ENCODE measurements at regions not wholly inside any gene's neighbourhood (a gene's known extent, or its start where the extent isn't known, plus 50 kb on each side); places are given as distances from the start of the nearest gene placed in this dataset.

DNA sequence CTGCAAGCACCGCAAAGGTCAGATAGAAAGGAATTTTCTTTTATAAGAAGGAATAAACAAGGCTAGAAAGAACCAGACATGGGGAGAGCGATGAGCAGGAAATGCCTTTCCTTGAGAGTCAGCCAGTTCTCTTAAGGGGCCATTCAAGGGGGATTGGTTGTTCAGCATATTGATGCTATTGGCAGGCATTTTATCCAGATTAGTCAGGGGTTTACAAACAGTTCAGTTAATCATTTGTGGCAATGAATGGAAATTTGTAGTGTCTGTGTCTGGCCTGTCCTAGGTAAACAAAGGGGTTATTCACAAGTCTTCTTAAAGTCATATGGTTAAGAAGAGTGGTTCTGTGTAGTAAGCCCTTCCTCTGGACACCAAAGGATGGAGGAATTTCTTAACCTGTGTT lies 184.7 kb upstream of the FRMPD4 start:
- DNase-seq = no peak

DNA sequence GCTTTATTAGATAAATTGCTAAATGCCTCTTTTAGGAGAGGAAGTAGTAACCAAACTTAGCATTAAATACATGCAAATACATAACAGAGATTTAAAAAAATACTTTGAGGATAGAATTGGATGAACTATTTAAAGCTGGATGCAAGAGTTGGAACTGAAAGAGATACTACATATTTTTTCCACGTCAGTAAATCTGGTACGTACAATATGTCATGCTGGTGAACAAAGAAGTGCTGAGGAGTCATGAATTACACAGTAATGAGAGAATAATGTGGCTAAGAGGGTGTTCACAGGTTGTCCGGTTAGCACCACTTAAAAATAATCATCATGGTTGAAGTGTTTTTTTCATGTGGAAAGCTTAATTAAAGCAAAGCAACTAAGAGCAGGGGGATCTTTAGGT lies 184.1 kb upstream of the FRMPD4 start:
- DNase-seq = no peak

DNA sequence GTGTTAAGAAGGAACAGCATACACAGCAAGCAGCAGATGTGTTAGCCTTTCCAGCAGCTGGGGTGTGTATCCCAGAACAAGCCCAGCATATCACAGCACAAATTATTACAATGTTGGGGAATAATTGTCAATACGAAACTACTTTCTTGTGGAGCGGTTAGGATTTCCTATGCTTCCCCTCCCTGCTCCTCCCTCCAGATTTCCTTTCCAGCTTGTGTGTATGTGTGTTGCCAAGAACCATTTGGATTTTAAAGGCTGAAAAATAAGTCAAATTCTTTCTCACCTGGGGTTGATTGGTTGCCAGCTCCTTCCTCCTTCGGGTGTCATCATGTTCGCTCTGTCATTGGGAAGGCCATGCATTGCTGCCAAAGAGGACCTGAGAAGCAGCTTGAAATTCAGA lies 178.2 kb upstream of the FRMPD4 start:
- DNase-seq = no peak

DNA sequence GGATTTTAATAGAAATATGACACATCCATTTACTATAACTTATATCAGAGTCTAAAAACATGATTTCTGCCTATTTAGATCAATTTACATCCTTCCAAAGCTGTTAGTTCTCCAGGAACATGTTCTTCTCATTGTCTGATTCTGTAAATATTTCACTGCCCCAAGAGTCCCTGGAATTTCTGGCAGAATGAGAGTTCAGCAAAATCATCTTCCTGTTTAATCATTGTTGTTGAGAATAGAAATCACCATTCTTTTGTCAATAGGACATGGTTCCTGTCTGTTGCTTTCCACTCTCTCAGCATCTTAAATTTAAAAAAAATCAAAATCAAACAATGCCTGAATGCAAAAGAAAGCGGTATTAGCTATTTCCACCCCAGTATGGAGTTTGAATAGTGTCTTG lies 172.8 kb upstream of the FRMPD4 start:
- no peak for DNase-seq

DNA sequence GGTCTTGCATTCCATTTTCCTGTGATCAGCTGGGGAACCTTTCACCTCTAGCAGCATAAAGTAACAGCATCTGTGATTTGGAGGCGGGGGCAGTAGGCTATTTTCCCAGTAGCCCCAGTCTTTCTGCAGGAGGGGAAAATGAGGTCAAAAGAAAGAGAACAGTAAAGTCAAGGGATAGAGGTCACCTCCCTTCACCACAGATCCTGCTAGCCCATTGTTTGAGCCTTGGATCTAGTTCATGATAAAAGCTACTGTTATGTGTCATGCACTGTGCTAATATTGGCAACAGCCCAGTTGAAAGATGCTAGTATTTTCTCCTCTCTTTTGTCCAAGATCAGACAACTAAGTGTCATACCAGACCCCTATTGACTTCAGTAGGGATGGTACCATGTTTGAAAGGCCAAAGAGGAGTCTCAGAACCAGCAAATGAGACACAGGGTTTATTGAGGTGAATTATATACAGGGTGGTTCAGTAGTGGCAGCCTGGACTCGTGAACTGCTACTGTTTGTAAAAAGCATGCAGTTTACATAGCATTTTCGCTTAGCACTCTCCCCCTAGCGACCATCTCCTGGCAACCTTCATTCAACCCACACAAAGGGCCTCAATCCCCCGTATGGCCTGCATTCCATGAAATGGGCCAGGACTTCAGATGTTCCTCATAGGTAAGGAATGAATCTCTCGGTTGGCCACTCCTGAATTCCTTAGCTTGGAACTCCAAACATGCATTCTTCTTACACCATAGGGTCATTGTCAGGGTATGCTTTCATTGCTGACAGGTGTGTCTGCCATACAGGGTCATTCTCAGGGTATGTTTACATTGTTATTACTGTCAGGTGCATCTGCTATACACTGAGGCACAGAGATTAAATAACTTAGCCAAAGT lies 170.0 kb upstream of the FRMPD4 start:
- no peak for DNase-seq

DNA sequence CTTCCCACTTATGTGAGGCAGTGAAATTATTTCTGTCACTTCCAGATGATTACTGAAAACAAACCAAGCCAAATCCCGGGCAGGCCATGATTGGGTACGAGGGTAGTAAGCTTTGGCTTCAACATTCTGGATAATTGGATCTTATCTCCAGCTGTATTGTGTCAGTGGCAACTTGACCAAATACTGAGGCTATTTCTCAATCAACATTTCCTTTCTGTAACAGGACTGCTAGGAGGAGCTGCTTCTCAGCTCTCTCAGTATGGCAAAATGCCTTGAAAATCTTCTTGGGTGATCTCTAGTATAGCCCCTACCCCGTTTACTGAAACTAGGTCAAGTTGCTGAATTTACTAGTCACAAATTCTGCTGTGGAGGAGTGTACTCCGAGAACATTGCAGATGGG lies 169.3 kb upstream of the FRMPD4 start:
- no peak for DNase-seq

DNA sequence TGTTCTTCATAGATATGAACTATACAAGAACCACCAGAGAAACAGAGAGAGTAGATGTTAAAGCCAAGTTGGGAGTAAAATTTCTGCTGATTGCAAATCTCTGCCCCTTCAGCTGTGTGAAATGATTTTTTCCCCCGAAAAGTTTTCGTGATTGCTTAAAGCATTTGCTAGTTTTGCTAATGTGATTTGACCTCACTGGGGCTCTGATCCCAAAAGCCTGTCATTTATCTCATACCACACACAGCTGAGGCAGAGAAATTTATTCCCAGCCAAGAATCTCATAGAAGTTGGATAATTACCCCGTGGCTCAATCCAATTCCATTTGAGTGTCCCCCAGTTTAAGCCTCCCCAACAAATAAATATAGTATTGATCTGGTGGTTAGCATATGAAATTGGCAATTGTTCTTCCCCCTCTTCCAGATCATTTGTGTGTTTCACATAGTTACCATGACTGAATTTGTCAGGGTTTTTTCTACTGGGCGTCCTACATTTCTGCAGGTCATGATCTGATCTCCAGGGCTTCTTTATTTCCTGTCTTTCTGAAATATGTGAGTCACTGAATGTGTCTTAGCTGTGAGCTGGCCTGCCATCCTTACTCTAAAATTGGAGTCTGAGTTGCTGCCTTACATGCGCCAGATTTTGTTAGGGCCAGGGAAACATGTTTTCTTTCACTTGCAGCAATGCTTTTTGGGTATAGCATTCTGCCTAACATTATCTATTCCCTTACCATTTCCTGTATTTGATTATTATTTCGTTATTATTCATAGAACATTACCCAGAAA lies 167.5 kb upstream of the FRMPD4 start:
- no peak for DNase-seq

DNA sequence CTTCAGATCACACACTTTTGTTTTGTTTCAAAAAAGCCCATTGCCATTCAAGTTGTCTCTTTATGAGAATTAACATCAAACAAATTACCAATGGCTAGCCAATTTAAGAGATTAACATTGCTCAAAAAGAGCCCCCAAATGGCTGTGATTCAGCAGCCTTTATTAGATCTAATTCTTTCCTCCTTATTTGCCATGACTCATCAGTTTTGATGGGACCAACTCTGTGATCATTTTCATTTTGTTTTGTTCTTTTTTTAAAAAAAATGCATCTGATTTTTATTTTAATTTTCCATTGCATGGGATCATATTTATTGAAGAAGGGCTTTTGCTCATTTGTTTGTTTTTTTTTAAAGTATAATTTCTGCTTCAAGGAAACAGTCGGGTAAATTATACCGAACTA lies 161.6 kb upstream of the FRMPD4 start:
- no peak for DNase-seq

DNA sequence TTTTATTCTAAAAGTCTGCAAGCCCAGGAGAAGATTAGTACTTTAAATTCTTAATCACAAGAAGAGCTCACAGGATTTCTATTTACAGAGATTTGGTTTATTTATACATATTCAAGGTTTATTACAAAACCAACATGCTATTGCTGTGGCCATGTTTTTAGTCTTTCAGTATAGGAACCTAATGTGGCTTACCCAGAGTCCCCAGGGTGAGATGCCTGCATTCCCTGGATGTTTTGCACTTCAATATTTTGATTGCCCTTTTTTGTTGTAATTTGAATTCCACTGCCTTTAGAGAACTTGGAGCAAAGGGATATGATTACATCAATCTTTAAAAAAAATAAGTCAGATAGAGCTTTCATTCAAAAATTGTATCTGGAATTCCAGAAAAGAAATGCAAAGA lies 146.0 kb upstream of the FRMPD4 start:
- no peak for DNase-seq

DNA sequence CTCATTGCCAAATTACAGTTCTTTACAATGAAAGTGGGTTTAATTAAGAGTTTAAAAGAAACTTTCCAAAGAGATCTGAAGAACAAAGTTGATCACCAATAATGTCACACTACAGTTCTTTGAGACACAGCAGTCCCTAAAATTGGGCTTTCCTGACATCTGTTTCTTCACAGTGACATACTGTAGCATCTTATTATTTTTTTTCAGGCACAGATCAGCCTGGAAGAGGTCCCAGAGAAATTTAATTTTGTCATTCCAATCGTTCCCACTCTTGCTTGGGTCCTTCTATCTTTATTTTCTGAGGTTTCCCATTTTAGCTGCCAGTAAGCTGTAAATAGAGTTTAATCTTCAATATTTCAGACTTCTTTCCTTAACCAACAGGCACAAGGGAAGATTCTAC lies 143.1 kb upstream of the FRMPD4 start:
- DNase-seq = no peak

DNA sequence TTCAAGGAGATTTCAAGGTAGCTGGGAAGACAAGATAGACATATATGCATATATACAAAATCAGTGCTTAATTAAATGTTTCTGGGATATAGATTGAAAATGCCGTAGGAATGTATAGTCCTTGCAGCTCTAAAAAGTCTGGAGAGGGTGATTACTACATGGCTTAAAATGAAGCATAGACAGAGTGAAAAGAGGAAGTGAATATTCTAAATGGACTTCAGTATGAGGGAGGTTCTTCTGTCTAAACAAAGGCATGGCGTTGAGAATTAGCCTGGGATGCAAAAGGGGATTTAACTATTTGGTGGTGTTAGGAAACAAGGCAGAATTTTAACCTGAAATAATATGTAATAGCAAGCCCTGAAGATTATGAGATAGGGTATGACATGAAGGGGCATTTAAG lies 141.5 kb upstream of the FRMPD4 start:
- no peak for DNase-seq

DNA sequence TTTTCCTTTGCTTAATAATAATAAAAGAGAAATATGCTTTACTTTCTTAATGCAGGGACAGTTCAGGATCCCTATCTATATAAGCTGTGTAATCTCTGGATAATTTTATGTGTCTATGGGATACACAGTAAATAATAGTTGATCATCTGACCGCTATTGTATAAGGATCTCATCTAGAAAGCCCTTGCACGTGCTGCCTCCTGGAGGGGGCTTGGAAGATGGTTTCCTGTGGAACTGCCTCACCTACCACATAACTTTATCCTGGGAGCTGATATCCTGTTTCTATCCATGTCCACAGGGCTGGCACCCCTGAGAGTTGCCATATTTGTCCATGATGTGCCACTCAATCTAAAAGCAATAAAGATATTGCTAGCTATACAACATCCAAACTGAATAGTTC lies 139.3 kb upstream of the FRMPD4 start:
- DNase-seq = no peak

DNA sequence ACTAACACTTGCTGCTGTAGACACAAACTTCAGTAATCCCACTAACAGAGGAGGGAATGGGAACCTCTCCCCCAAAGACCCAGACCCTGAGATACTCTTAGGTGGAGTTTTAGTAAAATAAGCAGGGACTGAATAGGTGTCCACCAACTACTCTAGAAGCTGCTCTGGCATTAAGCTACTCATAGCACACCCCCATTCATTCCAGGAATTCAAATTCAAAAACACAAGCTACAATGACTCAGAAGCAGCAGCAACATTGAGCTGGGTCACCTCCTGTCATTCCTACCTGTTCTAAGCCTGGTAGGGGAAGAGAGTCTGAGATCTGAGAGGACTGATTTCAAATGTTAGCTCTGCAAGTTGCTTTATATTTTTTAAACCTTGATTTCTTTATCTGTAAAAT lies 135.4 kb upstream of the FRMPD4 start:
- DNase-seq = no peak

DNA sequence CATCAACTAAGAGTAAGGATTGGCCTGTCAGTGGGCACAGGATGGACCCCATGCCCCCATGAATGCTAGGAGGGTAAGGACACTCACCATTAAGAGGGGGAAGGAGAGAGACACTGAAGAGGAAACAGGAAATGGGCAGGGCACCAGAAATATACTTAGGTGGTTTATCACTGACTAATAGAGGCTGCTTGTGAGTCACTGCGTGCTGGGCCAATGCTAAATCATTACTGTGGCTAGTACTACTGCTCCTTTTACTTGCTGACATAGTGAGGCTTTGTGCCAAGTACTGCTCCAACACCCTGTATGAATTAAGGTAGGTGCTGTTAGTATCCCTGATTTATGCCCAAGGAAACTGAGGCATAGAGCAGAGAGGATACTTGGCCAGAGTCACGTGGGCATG lies 130.4 kb upstream of the FRMPD4 start:
- no peak for DNase-seq

DNA sequence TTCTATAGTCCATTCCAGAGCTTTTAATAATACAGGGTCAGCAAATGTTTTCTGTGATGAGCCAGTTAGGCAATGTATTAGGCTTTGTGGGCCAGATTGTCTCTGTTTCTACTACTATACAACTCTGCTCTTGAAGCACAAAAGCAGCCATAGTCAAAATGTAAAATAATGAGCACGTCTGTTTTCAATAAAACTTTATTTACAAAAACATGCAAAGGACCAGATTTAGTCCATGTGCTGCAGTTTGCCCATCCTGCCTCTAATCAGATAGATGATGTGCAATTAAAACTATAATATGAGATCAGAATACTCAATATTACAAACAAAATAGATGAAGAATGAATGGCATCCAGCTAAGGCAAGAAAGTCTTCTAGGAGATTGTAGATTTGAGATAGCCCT lies 127.8 kb upstream of the FRMPD4 start:
- no peak for DNase-seq

DNA sequence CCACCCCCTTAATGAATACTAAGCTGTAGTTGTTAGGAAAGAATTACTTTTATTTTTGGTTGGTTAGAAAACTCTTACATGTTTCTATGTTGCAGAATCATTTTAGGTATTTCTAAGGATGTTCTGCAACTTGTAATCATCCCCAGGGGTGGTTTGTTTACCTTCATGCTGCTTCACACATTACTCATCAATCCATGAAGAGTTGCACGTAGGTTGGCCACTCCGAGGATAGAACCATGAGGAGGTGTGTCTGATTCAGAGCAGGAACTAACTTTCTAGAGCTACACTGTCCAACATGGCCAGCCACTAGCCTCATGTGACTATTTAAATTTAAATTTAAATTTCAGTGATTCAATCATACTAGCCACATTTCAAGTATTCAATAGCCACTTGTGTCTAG lies 127.2 kb upstream of the FRMPD4 start:
- no peak for DNase-seq

DNA sequence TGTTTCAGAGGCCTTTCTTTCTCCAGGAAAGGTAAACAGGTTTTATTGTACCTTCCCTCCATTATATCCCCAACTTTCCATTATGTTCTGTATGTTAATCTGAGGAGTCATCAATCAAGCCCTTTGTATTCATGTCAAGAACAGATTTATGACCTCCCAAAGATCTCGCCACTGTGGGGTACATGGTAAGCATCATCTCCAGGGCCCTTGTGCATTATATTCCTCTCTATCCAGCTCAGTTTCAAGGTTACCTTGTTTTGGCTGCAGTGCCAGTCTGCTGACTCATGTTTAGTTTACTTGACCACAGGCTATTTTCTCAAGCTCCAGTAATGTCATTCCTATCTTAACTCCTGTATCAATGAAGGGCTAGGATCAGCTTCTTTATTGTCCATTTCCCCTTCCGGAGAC lies 125.1 kb upstream of the FRMPD4 start:
- DNase-seq = no peak

DNA sequence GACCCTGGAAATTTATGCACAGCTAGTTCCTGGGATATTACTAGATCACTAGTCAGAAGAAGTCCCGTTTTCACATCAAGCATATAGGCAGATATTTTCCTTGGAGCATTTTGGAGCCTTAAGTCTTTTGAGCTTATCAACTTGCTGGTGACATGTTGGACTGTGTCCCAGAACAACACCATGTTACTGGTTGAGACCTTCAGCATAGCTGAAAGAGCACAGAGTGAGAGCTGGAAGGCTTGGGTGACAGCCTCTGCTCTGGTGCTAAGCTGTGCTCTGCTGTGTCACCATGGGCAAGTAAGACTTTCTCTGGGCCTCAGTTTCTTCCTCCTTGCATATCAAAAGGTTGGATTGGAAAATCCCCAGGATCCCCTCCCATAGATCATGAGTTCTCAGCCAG lies 116.6 kb upstream of the FRMPD4 start:
- DNase-seq = no peak

DNA sequence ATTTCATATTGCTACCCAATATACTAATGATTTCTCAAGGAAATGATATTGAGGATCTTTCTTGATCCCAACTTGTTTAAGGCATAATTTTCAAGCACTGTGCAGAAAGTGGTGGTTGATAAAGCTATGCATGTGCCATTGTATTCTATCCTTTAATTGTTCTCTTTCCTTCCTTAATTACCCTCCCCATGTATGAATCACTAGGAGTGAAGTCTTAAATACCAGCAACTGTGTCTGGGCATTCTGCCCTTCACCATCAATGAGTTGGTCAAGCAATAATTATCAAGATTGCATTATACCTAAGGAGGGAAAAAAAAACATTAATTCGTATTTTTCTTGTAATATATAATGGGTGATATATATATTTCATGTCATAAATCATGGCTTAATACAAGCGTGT lies 111.8 kb upstream of the FRMPD4 start:
- no peak for DNase-seq

DNA sequence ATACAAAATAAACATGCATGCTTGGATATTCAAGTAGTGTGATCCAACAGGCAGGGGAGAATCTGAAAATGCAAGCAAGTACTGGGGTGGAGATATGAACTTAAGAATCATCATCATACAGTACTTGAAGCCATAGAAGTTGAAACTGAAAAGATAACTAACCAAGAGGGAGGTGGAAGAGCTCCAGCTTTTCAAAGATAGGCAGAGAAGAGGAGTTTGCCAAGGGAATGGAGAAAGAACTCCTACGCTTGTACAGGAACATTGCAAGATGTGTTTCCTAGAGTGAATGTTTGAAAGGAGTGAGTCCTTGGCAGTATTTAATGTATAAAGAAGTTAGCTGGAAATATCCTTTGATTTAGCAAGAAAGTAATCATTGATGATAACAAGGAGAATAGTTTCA lies 106.2 kb upstream of the FRMPD4 start:
- peak in 1 of 2 donors; percentile 11 for DNase-seq

DNA sequence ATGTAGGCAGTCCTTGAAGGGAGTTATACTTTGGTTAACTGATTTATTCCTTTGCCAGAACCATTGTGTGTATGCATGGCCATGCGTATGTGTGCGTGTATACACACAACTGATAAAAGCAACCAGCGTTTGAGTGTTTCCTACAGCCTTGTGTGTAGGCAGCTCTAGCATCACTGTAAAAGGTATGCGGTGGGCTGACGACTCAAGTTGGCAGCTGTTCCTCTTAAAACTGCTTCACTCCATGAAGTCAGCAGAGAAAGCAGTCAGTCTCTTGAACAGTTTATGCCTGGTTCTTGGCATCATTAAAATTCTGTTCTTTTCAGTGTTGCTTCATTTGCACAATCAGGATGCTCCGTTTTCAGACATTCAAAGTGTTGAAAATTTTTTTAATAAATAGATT lies 103.5 kb upstream of the FRMPD4 start:
- DNase-seq = no peak

DNA sequence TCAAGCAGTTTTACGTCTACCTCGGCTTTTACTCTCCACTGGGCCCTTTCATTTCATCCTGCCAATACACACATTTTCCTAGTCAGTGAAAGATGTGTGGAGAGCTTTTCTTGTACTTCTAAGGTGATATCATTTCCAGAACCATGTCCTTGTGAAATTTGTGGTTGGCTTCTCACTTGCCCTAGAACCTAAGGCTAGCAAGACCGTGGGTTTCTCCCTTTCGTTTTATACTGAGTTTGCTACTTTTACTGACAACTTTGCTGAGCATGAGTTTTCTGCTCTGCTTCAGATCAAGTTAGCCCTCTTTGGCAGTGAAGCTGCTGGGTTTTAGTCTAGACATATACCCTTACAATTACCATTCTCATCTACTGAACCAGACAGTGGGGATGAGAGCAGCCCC lies 95.7 kb upstream of the FRMPD4 start:
- no peak for DNase-seq

DNA sequence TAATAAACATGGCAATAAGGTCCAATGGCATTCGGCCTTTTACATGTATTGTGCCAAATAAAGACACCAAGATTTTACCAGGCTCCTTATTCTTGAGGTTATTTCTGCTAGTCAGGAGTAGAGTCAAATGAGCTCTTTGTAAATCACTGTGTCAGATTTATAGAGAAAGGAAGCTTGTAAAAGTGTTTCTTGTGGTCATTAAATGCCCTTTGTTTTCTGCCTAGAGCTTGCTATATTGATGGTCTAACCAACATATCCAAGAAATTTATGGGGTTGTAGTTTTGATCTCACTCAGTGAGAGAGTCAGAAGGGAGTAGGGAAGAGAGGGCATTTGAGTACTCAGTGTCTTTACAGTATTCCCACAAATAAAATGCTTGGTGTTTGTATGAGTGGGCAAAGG lies 86.2 kb upstream of the FRMPD4 start:
- no peak for DNase-seq

DNA sequence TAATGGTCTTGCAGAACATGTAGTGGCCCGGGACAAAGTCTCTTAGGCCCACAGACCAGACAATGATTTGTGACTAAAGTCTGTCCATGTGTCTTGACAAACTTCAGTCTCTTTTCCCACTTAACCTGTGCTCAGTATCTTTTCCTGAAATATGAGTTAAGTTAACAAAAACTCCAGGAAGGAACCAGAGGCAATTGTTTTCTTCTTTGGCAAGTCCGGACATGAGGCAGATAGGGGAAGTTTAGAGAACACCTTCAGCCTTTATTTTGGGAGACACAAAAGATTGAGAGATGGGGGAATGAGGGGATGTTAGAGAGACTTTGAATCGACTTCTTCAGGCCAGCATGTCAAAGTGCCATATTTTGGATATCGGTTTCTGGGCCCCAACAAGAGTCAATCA lies 80.2 kb upstream of the FRMPD4 start:
- DNase-seq = no peak
